ENCODE measurements at regions not wholly inside any gene's neighbourhood (a gene's known extent, or its start where the extent isn't known, plus 50 kb on each side); places are given as distances from the start of the nearest gene placed in this dataset.

- Histone ChIP-seq H3K27ac (ENCODE audit: low read depth in 1 of 2, low read length in 2 of 2) (no peak overlapping the region), H3K9me3 (ENCODE audit: control insufficient read depth in 4 of 4, low read length in 3 of 4) (no peaks in the 10 kb centered on the region), H3K27me3 (ENCODE audit: control insufficient read depth in 4 of 4, insufficient read depth in 4 of 4, low read length in 3 of 4) (no peaks in the 10 kb centered on the region), H3K9ac (ENCODE audit: low read depth in 1 of 2, low read length in 2 of 2) (no peak overlapping the region), H3K4me3 (ENCODE audit: low read depth in 1 of 3, low read length in 3 of 3) (no peak overlapping the region), H3K36me3 (ENCODE audit: control insufficient read depth in 4 of 4, insufficient read depth in 3 of 4, low read depth in 1 of 4, low read length in 3 of 4) (no peaks in the 10 kb centered on the region), H3K4me1 (ENCODE audit: control insufficient read depth in 4 of 4, insufficient read depth in 4 of 4, low read length in 3 of 4) (no peaks in the 10 kb centered on the region)
- TF ChIP-seq NR2F2 (IDR thresholded peaks at IDR 0.05) (no peak), EGR1 (IDR thresholded peaks at IDR 0.05; ENCODE audit: low read depth in 2 of 2) (no peak), HNF4A (conservative IDR thresholded peaks at IDR 0.05) (no peak), TAF1 (conservative IDR thresholded peaks at IDR 0.05) (no peak), YY1 (IDR thresholded peaks at IDR 0.05) (no peak), REST (IDR thresholded peaks at IDR 0.05) (no peak), FOXA2 (IDR thresholded peaks at IDR 0.05) (no peak), CTCF (IDR thresholded peaks at IDR 0.05; ENCODE audit: low read depth, low read length, missing input control) (no peak), GABPA (IDR thresholded peaks at IDR 0.05 in 1 of 2, conservative IDR thresholded peaks at IDR 0.05 in 1 of 2) (no peak), SP1 (IDR thresholded peaks at IDR 0.05) (no peak), RXRA (IDR thresholded peaks at IDR 0.05) (no peak), JUND (IDR thresholded peaks at IDR 0.05) (no peak), RAD21 (IDR thresholded peaks at IDR 0.05) (no peak), FOXA1 (IDR thresholded peaks at IDR 0.05) (no peak)
- TF ChIP-seq, protein P1, sequence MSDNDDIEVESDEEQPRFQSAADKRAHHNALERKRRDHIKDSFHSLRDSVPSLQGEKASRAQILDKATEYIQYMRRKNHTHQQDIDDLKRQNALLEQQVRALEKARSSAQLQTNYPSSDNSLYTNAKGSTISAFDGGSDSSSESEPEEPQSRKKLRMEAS (IDR thresholded peaks at IDR 0.05), result no peak
- TF ChIP-seq, protein P2, sequence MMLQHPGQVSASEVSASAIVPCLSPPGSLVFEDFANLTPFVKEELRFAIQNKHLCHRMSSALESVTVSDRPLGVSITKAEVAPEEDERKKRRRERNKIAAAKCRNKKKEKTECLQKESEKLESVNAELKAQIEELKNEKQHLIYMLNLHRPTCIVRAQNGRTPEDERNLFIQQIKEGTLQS (IDR thresholded peaks at IDR 0.05), result no peak
- TF ChIP-seq, protein P3, sequence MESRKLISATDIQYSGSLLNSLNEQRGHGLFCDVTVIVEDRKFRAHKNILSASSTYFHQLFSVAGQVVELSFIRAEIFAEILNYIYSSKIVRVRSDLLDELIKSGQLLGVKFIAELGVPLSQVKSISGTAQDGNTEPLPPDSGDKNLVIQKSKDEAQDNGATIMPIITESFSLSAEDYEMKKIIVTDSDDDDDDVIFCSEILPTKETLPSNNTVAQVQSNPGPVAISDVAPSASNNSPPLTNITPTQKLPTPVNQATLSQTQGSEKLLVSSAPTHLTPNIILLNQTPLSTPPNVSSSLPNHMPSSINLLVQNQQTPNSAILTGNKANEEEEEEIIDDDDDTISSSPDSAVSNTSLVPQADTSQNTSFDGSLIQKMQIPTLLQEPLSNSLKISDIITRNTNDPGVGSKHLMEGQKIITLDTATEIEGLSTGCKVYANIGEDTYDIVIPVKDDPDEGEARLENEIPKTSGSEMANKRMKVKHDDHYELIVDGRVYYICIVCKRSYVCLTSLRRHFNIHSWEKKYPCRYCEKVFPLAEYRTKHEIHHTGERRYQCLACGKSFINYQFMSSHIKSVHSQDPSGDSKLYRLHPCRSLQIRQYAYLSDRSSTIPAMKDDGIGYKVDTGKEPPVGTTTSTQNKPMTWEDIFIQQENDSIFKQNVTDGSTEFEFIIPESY (IDR thresholded peaks at IDR 0.05), result no peak
- DNase-seq (ENCODE audit: low spot score), result no peak
- WGBS, result 81% methylated on average over 24 of the region's 24 CpGs
Measured at GRCh38 chr2:128791120-128791984, 472.7 kb upstream of the HS6ST1 start.

Measured in liver (tissue), 8 donors.